CD4-positive, CD25-positive, alpha-beta regulatory T cell (primary cell): ENCODE measurements at regions not wholly inside any gene's neighbourhood (a gene's known extent, or its start where the extent isn't known, plus 50 kb on each side); places are given as distances from the start of the nearest gene placed in this dataset.

Experiments
- ATAC-seq, 2 donors: fragments of 150-1000 bp; cut with Tn5 transposase; one replicate each; pipeline ENCODE4 v1.10.0; 2021; ENCODE audit warnings: low read depth in 2 of 2, moderate number of reproducible peaks in 2 of 2, moderate library complexity in 1 of 2
- DNase-seq, 3 donors: peaks; one replicate each; pipeline versions ENCODE4 v3.0.0 to v3.0.0-alpha.2; 2012 to 2022; ENCODE audit warnings: mixed read lengths in 1 of 3
- H3K27ac ChIP-seq: one replicate; pipeline ENCODE4 v1.7.0; 2013; ENCODE audit warnings: mild to moderate bottlenecking, low read length; ENCODE audit not compliant: insufficient read depth, poor library complexity, severe bottlenecking
- H3K27me3 ChIP-seq: one replicate; pipeline ENCODE4 v1.7.0; 2013; ENCODE audit warnings: low read length; ENCODE audit not compliant: control insufficient read depth, insufficient read depth
- H3K36me3 ChIP-seq: one replicate; pipeline ENCODE4 v1.7.0; 2013; ENCODE audit warnings: mild to moderate bottlenecking, low read length, moderate library complexity; ENCODE audit not compliant: control insufficient read depth, insufficient read depth
- H3K4me1 ChIP-seq: 2 replicates; pipeline ENCODE4 v1.7.0; 2013; ENCODE audit warnings: mild to moderate bottlenecking, low read length; ENCODE audit not compliant: insufficient read depth, control insufficient read depth, poor library complexity, severe bottlenecking
- H3K4me3 ChIP-seq: one replicate; pipeline ENCODE4 v1.7.0; 2013; ENCODE audit warnings: low read depth, mild to moderate bottlenecking, low read length, moderate library complexity
- H3K9me3 ChIP-seq, 2 experiments: 1 replicate in 1 of 2; 2 replicates in 1 of 2; pipeline ENCODE4 v1.7.0; 2013; ENCODE audit warnings: low read length in 2 of 2, mild to moderate bottlenecking in 1 of 2, moderate library complexity in 1 of 2; ENCODE audit not compliant: control insufficient read depth in 2 of 2
- H3K27ac Mint-ChIP-seq, 3 donors: one replicate each; pipeline ENCODE4 v1.8.0; 2020 to 2022; ENCODE audit warnings: mild to moderate bottlenecking in 3 of 3, mixed read lengths in 3 of 3, moderate library complexity in 2 of 3
- H3K27me3 Mint-ChIP-seq: one replicate; pipeline ENCODE4 v1.8.0; 2022; ENCODE audit warnings: mild to moderate bottlenecking, mixed read lengths
- H3K36me3 Mint-ChIP-seq: one replicate; pipeline ENCODE4 v1.8.0; 2020; ENCODE audit warnings: mixed read lengths
- H3K4me1 Mint-ChIP-seq, 4 donors: one replicate each; pipeline ENCODE4 v1.8.0; 2020 to 2022; ENCODE audit warnings: mixed read lengths in 4 of 4, mild to moderate bottlenecking in 1 of 4
- H3K4me3 Mint-ChIP-seq, 4 donors: one replicate each; pipeline ENCODE4 v1.8.0; 2020 to 2022; ENCODE audit warnings: mild to moderate bottlenecking in 4 of 4, mixed read lengths in 4 of 4, moderate library complexity in 3 of 4
- H3K9me3 Mint-ChIP-seq, 7 donors: one replicate each; pipeline ENCODE4 v1.8.0; 2020 to 2022; ENCODE audit warnings: mixed read lengths in 7 of 7, mild to moderate bottlenecking in 3 of 7, moderate library complexity in 2 of 7

DNA sequence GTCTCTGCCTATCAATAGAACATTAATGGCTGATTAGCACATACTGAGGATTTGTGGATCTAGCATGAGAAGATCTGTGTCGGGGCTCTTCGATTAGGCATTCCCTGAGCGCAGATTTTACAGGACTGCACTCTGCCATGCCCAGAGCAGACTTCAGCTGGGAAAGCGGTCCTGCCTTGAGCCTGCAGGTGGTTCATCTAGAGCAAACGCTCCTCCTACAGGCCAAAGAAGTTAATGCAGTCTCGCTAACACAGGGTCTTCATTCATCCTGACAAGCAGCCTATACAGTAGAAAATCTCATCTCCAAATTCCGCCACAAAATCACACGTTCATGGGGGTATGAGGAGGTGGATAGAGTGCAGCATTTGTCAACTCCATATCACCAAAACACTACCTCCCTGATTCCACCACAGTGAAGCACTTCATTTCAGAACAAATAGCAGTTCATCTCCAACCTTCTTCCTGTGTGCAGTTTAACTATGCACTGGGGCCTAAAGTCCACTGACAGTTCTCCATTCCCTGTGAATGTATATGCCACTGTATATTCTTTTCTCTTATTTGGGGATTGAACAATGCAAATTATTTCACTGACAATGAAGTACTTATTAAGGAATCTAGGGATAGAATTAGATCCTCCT is 405.8 kb downstream of the IGSF11 start:
- Mint-ChIP-seq H3K27me3 (no peaks in the 10 kb centered on the region), H3K27ac (no peak overlapping the region), H3K4me3 (no peak overlapping the region), H3K4me1 (no peaks in the 10 kb centered on the region), H3K9me3 (peaks cover 0 to 3% (median 0%) of the 10 kb centered on the region in 7 donors), H3K36me3 (no peaks in the 10 kb centered on the region)
- Histone ChIP-seq H3K27ac (no peak overlapping the region), H3K4me1 (no peaks in the 10 kb centered on the region), H3K36me3 (no peaks in the 10 kb centered on the region), H3K9me3 (no peaks in the 10 kb centered on the region), H3K27me3 (no peaks in the 10 kb centered on the region), H3K4me3 (no peak overlapping the region)
- DNase-seq (peak in 1 of 3 donors; percentile 26), ATAC-seq (no peak)

DNA sequence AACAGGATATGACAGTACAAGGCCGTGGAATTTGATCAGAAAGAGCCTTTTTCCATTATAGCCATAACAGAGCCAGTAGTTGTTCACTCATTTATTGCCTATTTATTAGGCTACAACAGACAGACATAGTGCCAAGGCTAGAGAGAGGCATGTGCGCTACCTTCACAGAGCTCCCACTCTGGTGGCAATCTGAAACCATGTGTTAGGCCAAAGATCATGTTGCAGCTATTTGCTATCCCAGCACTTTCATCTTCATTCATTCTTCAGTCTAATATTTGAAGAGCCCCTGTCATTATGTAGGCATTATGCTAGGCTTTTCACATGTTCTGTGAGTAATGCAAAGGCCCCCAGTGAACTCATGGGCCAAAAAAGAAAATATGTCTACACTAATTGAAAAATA is 404.8 kb downstream of the IGSF11 start:
- Histone ChIP-seq H3K36me3 (no peaks in the 10 kb centered on the region), H3K9me3 (no peaks in the 10 kb centered on the region), H3K4me3 (no peak overlapping the region), H3K27ac (no peak overlapping the region), H3K4me1 (no peaks in the 10 kb centered on the region), H3K27me3 (no peaks in the 10 kb centered on the region)
- ATAC-seq (no peak), DNase-seq (no peak)
- Mint-ChIP-seq H3K4me1 (no peaks in the 10 kb centered on the region), H3K27me3 (no peaks in the 10 kb centered on the region), H3K36me3 (no peaks in the 10 kb centered on the region), H3K27ac (no peak overlapping the region), H3K9me3 (peaks cover 0 to 3% (median 0%) of the 10 kb centered on the region in 7 donors), H3K4me3 (no peak overlapping the region)

DNA sequence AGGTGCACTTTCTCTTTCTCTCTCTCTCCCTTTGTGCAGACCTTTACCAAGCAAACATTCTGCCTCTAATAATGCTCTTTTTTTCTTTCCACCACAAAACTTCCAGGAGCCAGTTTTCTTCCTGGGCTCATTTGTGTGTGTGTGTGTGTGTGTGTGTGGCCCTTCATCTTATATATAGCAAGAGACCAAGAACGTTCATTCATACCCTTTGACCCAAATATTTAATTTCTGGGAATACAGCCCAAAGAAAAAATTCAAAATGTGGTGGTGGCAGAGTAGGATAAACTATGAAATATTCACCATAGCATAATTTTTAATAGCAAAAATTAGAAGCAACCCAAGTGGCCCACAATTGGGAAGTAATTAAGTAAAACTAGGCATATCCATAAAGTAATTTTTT is 398.9 kb downstream of the IGSF11 start:
- H3K36me3 ChIP-seq, result no peaks in the 10 kb centered on the region
- no peak for DNase-seq
- Mint-ChIP-seq H3K27ac (no peak overlapping the region), H3K4me3 (no peak overlapping the region), H3K27me3 (no peaks in the 10 kb centered on the region), H3K36me3 (no peaks in the 10 kb centered on the region), H3K4me1 (no peaks in the 10 kb centered on the region), H3K9me3 (peaks cover 0 to 10% (median 0%) of the 10 kb centered on the region in 7 donors)
- H3K4me1 ChIP-seq, result no peaks in the 10 kb centered on the region
- no peak for ATAC-seq
- H3K4me3 ChIP-seq, result no peak overlapping the region
- H3K27me3 ChIP-seq, result no peaks in the 10 kb centered on the region
- no peaks in the 10 kb centered on the region for H3K9me3 ChIP-seq
- no peak overlapping the region for H3K27ac ChIP-seq

DNA sequence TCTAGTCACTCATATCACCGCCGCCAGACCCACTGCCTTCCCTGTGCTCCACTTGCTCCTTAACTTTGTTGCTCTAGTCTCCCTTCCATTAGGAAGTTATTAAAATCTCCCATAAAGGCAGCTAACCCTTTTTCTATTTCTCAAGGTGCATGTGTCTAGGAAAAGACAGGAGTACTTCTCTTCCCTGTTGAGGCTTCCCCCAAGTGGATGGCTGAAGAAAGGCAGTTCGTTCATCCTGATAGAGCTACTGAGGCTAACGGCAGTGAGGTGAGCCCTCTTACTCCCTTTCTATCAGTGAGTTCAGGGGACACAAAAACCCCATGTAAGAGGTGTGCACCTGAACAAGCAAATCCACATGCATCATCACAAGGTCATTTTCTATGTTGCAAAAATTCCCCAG is 397.8 kb downstream of the IGSF11 start:
- Mint-ChIP-seq H3K27me3 (no peaks in the 10 kb centered on the region), H3K4me1 (no peaks in the 10 kb centered on the region), H3K9me3 (peaks cover 0 to 10% (median 0%) of the 10 kb centered on the region in 7 donors), H3K27ac (no peak overlapping the region), H3K4me3 (no peak overlapping the region), H3K36me3 (no peaks in the 10 kb centered on the region)
- Histone ChIP-seq H3K9me3 (no peaks in the 10 kb centered on the region), H3K36me3 (no peaks in the 10 kb centered on the region), H3K4me1 (no peaks in the 10 kb centered on the region), H3K27ac (no peak overlapping the region), H3K4me3 (no peak overlapping the region), H3K27me3 (no peaks in the 10 kb centered on the region)
- ATAC-seq (no peak), DNase-seq (no peak)

DNA sequence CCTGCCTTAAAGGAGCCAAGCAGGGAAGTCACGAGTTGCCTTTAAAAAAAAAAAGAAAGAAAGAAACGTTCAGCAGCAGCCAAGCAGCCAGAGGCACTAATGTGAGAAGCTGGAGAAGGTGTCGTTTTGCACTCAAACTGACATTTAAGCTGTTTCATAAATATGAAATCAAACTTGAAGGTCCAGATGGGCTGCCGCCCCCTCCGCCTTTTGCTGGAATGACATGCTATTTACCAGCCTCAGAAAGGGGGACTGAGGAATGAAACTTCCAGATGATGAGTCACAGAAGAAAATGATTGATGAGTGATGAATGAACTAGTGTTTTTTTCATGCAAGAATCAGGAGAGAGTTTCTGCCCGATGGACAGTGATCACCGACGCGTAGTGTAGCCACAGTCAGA is 396.8 kb downstream of the IGSF11 start:
- Mint-ChIP-seq H3K36me3 (no peaks in the 10 kb centered on the region), H3K9me3 (peaks cover 0 to 12% (median 0%) of the 10 kb centered on the region in 7 donors), H3K4me1 (no peaks in the 10 kb centered on the region), H3K27ac (no peak overlapping the region), H3K27me3 (no peaks in the 10 kb centered on the region), H3K4me3 (no peak overlapping the region)
- H3K9me3 ChIP-seq, result no peaks in the 10 kb centered on the region
- DNase-seq, result no peak
- ATAC-seq, result no peak
- H3K4me1 ChIP-seq, result no peaks in the 10 kb centered on the region
- no peak overlapping the region for H3K4me3 ChIP-seq
- H3K36me3 ChIP-seq, result no peaks in the 10 kb centered on the region
- no peaks in the 10 kb centered on the region for H3K27me3 ChIP-seq
- H3K27ac ChIP-seq, result no peak overlapping the region

DNA sequence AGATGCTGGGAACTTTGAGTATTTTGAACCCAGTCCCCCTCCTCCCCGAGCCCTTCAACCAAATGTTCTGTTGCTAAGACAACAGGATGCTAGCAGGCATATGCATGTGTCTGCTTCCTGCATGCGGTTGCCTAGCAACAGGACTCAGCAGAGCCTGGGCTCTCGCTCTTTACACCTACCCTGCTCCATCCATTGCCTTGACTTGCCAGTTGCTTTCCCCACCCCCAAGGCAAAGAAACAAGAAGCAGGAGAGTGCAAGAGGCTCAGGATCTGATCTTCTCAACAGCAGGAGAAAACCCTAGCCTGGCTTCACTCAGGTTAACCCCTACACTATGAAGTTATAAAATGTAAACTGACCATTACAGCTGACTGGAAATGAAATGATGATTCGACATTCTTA is 393.0 kb downstream of the IGSF11 start:
- H3K9me3 Mint-ChIP-seq, result peaks cover 0 to 15% (median 3%) of the 10 kb centered on the region in 7 donors
- Histone ChIP-seq H3K27me3 (no peaks in the 10 kb centered on the region), H3K4me1 (no peaks in the 10 kb centered on the region), H3K27ac (no peak overlapping the region), H3K9me3 (no peaks in the 10 kb centered on the region), H3K36me3 (no peaks in the 10 kb centered on the region), H3K4me3 (no peak overlapping the region)
- H3K27ac Mint-ChIP-seq, result no peak overlapping the region
- H3K4me1 Mint-ChIP-seq, result no peaks in the 10 kb centered on the region
- ATAC-seq (no peak), DNase-seq (peak in 1 of 3 donors; percentile 1)
- no peaks in the 10 kb centered on the region for H3K27me3 Mint-ChIP-seq
- no peak overlapping the region for H3K4me3 Mint-ChIP-seq
- no peaks in the 10 kb centered on the region for H3K36me3 Mint-ChIP-seq

DNA sequence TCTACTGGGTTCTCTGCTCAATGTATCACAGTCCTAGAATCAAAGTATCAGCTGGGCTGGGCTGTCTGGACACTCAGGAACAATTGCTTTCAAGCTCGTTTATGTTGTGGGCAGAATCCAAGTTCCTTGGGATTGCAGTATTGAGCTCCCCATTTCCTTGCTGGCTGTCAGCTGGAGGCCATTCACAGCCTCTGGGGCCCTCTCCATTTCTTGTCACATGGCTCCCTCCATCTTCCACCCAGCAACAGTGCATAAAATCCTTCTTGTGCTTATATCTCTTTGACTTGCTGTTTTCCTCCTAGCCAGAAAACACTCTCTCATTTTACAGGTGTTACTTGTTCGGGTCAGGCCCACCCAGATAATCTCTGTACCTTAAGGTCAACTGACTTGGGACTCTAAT is 363.5 kb downstream of the IGSF11 start:
- Histone ChIP-seq H3K9me3 (no peaks in the 10 kb centered on the region), H3K27me3 (no peaks in the 10 kb centered on the region), H3K36me3 (no peaks in the 10 kb centered on the region), H3K4me1 (no peaks in the 10 kb centered on the region), H3K27ac (no peak overlapping the region), H3K4me3 (no peak overlapping the region)
- Mint-ChIP-seq H3K27me3 (no peaks in the 10 kb centered on the region), H3K4me3 (no peak overlapping the region), H3K27ac (no peak overlapping the region), H3K9me3 (peaks cover 0 to 5% (median 0%) of the 10 kb centered on the region in 7 donors), H3K4me1 (no peaks in the 10 kb centered on the region), H3K36me3 (no peaks in the 10 kb centered on the region)
- DNase-seq (no peak), ATAC-seq (no peak)

DNA sequence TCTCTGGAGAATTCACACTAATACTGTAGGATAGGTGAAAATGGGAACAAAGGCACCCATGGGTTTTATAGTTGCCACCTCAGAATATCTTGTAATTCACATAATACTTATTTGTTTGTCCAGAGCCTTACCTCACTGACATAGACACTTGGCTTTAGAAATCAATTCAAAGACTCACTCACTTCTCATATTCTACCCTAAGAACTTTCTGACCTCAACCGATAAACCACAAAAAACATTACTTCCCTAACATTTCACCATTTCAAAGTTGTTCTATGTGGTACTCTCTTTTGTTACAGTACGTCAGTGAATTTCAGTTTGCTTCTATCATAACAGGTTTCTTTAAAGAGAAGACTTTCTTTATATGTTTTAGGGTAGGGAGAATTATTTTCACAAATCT is 359.3 kb downstream of the IGSF11 start:
- Mint-ChIP-seq H3K36me3 (no peaks in the 10 kb centered on the region), H3K27ac (no peak overlapping the region), H3K9me3 (peaks cover 0 to 3% (median 0%) of the 10 kb centered on the region in 7 donors), H3K27me3 (no peaks in the 10 kb centered on the region), H3K4me3 (no peak overlapping the region), H3K4me1 (no peaks in the 10 kb centered on the region)
- no peak overlapping the region for H3K27ac ChIP-seq
- H3K4me3 ChIP-seq, result no peak overlapping the region
- H3K4me1 ChIP-seq, result no peaks in the 10 kb centered on the region
- H3K9me3 ChIP-seq, result no peaks in the 10 kb centered on the region
- no peaks in the 10 kb centered on the region for H3K36me3 ChIP-seq
- DNase-seq, result no peak
- H3K27me3 ChIP-seq, result no peaks in the 10 kb centered on the region
- ATAC-seq, result no peak
